SK-N-MC (cell line): ENCODE measurements at regions not wholly inside any gene's neighbourhood (a gene's known extent, or its start where the extent isn't known, plus 50 kb on each side); places are given as distances from the start of the nearest gene placed in this dataset.

Experiments
- EZH2 ChIP-seq: fragments of 200-600 bp; sonication (generic); IDR thresholded peaks from one replicate; pipeline ENCODE4 v1.6.1; 2017; ENCODE audit warnings: antibody characterized with exemption
- FOXP2 ChIP-seq: optimal IDR thresholded peaks from 2 replicates; pipeline ENCODE3; 2011; ENCODE audit warnings: mild to moderate bottlenecking, moderate library complexity; ENCODE audit not compliant: insufficient read depth; ENCODE audit errors: extremely low read length, control extremely low read depth
- POLR2AphosphoS5 ChIP-seq: IDR thresholded peaks from 2 replicates; pipeline ENCODE4 v1.6.1; 2012; ENCODE audit warnings: mild to moderate bottlenecking, low read depth, low read length, borderline replicate concordance

- TF ChIP-seq EZH2, result no peak
- no peak for TF ChIP-seq POLR2AphosphoS5
- TF ChIP-seq FOXP2, result no peak
These were observed 102.0 kb upstream of the ARMC3 start for GRCh38 chr10:22825841-22826240.
